ENCODE measurements at regions not wholly inside any gene's neighbourhood (a gene's known extent, or its start where the extent isn't known, plus 50 kb on each side); places are given as distances from the start of the nearest gene placed in this dataset.
"Not testable (repeated sequence)": the region's sequence is repeated elsewhere in the genome, so short reads cannot be mapped to it uniquely, and the experiment has no call there.

- DNase-seq (ENCODE audit: low spot score), result no peak
Measured at GRCh38 chr20:53856300-53857295, 213.8 kb downstream of the BCAS1 start.

DNA sequence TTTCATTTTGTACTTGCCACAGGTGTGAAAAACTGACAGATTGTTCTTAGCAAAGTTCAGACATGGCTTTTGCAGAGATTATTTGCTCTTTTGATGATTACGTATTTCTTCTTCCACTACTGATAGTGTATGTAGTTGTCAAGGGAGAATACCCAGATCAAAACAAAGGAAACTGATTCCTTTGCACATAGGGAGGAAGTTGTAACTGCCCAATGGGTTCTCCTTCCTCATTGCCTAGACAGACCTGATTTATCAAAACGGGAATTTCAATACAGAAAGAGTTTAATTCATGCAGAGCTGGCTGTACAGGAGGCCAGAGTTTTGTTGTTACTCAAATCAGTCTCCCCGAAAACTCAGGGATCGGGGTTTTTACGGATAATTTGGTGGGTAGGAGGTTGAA, 214.7 kb downstream of the BCAS1 start:
- DNase-seq (ENCODE audit: low spot score), result no peak

DNA sequence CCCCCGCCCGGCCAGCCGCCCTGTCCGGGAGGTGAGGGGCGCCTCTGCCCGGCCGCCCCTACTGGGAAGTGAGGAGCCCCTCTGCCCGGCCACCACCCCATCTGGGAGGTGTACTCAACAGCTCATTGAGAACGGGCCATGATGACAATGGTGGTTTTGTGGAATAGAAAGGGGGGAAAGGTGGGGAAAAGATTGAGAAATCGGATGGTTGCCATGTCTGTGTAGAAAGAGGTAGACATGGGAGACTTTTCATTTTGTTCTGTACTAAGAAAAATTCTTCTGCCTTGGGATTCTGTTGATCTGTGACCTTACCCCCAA, 215.8 kb downstream of the BCAS1 start:
- not testable (repeated sequence) for DNase-seq (ENCODE audit: low spot score)

- no peak for DNase-seq (ENCODE audit: low spot score)
Measured at GRCh38 chr20:53853111-53853713, 217.2 kb downstream of the BCAS1 start.

- DNase-seq (ENCODE audit: low spot score), result no peak
Measured at GRCh38 chr20:53852691-53853090, 217.7 kb downstream of the BCAS1 start.

GRCh38 chr20:53852014-53852413, 218.4 kb downstream of the BCAS1 start:
- DNase-seq (ENCODE audit: low spot score), result no peak

DNA sequence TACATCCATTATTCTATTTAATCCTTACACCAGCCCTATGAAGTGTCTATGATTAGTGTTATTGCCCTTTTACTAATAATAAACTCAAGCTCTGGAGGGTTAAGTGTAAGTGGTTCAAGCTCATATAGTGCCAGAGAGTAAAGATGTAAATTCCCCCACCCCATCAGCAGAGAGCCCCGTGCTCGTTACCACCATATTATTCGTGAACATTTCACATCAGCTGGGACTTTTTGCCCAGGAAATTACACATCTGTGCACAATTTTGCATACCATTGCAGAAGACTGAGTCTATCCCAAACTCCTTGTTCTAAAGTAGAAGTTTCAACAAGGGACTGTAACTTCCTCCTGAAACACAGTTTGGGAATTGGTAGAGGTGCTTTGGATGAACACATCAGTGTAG, 220.1 kb downstream of the BCAS1 start:
- no peak for DNase-seq (ENCODE audit: low spot score)

GRCh38 chr20:53849471-53850059, 220.8 kb downstream of the BCAS1 start:
- DNase-seq (ENCODE audit: low spot score), result no peak

DNA sequence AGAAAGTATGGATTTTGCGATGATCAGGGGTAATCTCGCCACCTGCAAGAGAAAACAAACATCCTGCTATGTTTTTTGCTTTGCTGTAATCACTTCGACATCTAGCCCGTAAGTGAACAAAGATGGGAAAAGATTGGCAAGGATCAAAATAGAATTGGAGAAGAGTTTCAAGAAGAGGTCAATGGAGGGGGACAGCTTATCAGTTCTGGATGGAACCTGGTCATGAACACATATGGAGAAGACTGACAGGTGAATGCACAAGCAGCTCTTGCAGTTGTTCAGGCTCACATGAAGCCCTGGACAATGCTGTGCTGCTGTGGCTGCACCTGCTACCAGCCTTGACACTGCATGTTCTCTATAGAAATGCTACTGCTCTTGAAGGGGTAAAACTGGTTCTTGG, 222.1 kb downstream of the BCAS1 start:
- no peak for DNase-seq (ENCODE audit: low spot score)

DNA sequence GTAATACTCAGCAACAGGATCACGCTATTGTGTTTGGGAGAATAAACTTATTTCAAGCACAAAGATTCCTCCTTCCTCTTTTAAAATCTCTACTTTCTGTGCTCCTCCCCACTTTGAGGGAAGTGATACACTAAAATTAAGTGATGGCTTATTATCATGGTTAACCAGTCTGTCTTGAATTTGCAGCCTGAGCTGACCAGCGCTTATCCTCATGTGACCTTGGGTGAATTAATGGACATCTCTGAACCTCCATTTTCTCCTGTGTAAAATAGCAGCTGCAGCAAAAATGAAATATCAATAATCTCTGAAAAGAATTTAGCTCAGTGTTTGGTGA, 222.6 kb downstream of the BCAS1 start:
- no peak for DNase-seq (ENCODE audit: low spot score)

DNA sequence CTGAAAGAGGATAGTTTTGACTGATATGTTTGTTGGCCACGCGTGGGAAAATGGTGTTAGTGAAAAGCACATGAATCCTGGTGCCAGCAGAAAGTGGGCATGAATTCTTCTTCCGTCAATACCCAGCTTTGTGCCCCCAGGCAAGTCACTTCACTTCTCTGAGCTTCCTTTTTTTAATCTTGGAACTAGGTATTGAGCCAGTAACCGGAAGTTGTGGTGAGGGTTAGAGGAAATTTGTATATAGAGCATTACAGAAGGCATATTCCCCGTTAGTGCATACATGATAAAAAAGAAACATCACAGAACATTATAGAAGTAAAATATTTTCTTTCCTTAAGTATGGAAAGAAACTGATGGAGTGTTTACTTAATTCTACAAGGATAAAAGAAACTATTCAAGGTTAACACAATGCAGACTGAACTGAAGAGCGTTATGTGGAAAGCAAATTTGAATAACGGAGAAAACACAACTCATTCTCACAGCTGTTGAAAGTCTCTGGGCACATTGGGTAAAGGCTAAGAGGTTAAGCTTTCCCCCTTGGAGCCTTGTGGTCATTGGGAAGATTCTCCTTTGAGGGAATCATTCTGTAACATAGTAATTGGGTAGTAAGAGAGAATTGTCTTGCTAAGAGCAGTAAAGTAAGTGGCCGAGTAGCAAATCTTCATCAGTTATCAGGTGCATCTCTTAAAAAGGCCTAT, 223.1 kb downstream of the BCAS1 start:
- no peak for DNase-seq (ENCODE audit: low spot score)

GRCh38 chr20:53846640-53847039, 223.8 kb downstream of the BCAS1 start:
- DNase-seq (ENCODE audit: low spot score), result no peak

DNA sequence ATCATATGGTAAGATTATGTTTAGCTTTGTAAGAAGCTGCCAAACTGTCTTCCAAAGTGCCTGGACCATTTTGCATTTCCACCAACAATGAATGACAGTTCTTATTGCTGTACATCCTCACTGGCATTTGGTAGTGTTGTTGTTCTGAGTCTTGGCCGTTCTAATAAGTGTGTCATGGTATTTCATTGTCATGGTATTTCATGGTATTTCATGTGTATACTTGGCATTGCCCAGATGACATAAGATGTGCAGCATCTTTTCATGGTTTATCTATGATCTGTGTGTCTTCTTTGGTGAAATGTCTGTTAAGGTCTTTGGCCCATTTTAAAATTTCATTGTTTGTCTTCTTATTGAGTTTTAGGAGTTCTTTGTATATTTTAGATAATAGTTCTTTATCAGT, 224.4 kb downstream of the BCAS1 start:
- no peak for DNase-seq (ENCODE audit: low spot score)

DNA sequence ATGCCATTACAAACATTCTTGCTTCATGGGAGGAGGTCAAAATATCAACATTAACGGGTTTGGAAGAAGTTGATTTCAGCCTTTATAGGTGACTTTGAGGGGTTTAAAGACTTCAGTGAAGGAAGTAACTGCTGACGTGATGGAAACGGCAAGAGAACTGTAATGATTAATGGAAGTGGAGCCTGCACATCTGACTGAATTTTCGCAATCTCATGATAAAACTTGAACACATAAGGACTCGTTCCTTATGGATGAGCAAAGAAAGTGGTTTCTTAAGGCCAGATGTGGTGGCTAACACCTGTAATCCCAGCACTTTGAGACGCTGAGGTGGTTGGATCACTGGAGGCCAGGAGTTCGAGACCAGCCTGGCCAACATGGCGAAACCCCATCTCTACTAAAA, 226.1 kb downstream of the BCAS1 start:
- no peak for DNase-seq (ENCODE audit: low spot score)

DNA sequence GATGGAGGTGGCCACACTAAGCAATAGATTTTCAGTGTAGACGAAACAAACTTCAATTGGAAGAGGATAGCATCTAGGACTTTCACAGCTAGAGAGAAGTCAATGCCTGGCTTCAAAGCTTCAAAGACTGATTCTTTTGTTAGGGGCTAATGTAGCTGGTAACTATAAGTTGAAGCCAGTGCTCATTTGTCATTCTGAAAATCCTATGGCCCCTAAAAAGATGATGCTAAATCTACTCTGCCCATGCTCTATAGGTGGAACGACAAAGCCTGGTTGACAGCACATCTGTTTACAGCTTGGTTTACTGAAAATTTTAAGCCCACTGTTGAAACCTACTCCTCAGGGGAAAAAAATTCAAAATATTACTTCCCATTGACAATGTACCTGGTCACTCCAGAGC, 226.7 kb downstream of the BCAS1 start:
- DNase-seq (ENCODE audit: low spot score), result no peak

DNA sequence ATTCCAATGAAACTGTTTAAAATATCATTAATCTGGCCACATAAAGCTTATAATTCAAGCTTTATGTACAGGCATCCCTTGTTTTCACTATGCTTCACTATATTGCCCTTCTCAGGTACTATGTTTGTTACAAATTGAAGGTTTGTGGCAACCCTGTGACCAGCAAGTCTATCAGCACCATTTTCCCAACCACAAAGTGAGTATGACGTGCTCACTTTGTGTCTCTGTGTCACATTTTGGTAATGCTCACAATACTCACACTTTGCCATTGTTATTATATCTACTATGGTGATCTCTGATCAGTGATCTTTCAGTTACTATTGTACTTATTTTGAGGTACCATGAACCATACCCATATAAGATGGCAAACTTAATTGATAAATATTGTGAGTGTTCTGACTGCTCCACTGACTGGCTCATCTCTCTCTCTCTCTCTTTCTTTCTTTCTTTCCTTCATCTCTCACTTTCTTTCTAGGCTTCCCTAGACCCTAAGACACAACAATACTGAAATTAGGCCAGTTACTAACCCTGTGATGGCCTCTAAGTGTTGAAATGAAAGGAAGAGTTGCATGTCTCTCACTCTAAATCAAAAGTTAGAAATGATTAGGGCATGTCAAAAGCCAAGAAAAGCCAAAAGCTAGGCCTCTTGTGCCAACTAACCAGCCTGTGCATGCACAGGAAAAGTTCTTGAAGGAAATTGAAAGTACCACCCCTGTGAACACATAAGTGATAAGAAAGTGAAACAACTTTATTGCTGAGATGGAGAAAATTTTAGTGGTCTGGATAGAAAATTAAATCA, 227.9 kb downstream of the BCAS1 start:
- no peak for DNase-seq (ENCODE audit: low spot score)

DNA sequence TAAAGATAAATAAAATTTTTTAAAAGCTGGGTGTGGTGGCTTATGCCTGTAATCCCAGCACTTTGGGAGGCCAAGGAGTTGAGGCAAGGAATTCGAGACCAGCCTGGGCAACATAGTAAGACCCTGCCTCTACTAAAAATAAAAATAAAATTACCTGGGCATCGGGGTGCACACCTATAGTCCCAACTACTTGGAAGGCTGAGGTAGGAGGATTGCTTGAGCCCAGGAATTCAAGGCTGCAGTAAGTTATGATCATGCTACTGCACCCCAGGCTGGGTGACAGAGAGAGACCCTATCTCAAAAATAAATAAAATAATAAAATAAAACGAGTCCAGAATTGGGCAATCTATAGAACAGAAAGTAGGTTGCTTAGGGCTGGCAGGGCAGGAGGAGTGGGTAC, 228.7 kb downstream of the BCAS1 start:
- no peak for DNase-seq (ENCODE audit: low spot score)

- DNase-seq (ENCODE audit: low spot score), result no peak
Measured at GRCh38 chr20:53840532-53840931, 229.9 kb downstream of the BCAS1 start.

DNA sequence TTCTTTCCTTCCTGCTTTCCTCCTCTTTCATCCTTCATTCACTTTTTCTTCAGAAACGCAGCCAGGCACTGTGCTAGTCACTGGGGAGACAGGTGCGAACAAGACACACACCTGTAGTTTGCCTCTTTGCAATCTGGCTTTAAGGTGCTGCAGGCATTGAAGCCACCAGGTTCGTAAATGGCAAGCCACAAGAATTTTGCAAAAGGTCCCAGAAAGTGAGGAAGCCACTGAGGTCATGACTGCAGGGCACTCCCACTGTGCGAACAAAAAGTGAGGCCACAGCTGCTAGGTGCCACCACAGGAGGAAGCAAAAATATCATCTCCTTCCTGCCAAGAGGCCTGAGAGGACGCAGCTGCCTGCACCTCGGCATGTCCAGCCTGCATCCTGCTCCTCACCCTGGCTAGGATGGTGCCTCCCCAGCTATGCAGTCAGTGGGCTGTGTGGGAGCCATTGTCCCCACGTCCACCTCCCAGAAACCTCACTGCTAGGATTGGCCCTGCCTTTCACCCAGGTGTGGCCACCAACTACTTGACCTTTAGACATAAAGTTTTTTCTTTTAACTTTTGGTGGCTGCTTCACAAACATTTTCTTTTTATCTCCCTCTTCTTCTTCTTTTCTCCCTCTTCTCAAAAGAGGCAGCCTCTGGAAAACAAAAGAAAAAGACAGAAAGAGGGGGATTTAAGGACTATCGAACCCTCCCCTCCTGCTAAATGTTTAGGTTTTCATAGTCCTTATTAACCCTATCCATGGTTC, 230.8 kb downstream of the BCAS1 start:
- no peak for DNase-seq (ENCODE audit: low spot score)

- DNase-seq (ENCODE audit: low spot score), result no peak
Measured at GRCh38 chr20:53838311-53838868, 232.0 kb downstream of the BCAS1 start.

Data from D341Med (cell line).